ENCODE measurements at regions not wholly inside any gene's neighbourhood (a gene's known extent, or its start where the extent isn't known, plus 50 kb on each side); places are given as distances from the start of the nearest gene placed in this dataset.

- FAIRE-seq, result no peak
Observed at GRCh38 chr10:4094751-4095150, 309.7 kb upstream of the KLF6 start.

- FAIRE-seq, result no peak
Observed at GRCh38 chr10:4093438-4093837, 308.4 kb upstream of the KLF6 start.

GRCh38 chr10:4088354-4089066 is 303.5 kb upstream of the KLF6 start:
- FAIRE-seq, result no peak

DNA sequence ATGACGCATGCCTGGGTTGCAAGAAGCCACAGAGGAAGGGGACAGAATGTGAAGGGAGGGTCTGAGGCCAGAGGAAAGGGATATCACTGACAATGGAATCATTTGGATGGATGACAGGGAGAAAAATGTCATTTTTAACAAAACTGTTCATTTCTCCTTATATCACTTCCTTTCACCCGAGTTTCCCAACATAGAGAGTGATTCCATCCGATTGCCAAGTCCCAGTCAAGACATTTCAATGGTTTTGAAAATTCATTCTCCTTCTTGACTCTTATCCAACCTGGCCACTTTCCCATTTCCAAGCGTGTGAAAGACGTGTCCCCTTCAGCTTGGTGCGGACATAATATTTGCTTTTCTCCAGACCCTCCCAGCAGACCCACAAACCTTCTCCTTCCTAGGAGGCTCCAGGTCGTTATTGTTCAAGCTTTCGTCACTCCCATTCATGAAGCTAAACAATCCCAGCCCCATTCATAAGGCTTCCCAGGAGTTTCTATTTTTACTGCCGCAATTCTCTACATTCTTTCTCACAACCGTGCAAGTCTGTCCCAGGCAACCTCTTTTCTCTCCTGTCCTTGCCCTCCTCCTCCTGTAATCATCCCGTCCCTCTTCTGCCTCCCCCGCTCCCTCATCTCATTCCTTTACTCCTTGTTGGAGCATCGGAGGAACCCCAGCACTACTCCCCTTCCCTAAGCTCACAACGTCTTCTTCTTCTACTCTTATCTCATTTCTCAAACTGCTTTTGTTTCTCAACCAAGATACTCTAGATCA is 301.3 kb upstream of the KLF6 start:
- no peak for FAIRE-seq

DNA sequence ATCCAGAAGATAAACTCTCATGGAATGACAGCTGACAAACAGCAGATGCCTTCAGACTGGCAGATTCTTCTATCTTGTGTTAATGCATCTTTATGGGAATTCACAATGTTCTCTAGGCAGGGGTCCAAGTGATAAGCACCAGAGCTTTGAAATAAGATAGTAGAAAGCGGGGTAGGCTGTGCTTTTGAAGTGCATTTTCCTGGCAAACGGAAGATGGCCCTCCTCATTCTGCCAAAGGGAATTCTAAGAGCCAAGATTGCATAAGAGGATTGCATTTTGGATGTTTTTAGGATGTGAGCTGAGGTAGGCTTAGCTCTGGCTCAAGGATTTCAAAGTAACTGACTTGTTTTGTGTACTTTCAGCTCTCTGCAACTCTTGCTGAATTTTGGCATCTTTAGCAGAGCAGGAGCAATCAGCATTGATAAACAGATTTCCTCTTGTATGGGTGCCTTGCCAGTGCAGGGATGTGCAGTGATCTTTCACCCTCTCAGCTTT is 298.5 kb upstream of the KLF6 start:
- no peak for FAIRE-seq

DNA sequence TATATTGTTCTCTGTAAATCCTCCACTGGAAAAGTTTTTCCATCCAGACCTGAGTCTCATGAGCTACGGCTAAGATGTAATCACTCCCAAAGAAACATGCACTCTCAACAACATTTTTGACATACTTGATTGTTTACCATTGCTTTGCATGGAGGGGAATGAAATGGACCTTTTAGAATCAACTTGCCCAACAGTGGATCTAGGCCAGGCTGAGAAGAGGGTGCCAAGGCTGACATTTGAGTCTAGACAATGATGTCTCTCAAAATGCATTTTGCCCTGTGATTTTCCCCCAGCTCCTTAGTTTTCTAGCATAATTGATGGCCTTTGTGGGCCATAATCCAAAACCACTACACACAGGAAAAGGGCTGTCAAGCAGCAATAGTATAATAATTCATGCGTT is 297.9 kb upstream of the KLF6 start:
- FAIRE-seq, result no peak

DNA sequence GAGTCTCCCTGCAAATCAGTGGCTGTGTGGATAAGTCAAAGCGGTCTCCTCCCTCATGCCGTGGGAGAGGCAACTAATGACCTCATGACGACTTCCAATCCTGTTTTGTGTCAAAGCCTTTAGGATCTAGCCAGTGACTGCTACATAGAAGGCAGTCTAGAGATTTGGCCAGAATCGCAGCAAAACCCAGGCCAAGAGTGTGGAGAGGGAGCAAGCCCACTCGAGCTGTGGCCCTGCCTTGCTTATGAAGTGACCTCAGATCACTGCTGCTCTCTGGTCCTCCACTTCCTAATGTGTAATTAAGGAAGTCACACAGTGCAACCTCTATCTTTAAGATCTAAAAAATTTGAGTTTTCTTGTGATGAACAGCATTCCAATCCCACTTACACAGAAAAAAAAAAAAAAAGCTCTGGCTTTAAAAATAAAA is 296.7 kb upstream of the KLF6 start:
- no peak for FAIRE-seq

DNA sequence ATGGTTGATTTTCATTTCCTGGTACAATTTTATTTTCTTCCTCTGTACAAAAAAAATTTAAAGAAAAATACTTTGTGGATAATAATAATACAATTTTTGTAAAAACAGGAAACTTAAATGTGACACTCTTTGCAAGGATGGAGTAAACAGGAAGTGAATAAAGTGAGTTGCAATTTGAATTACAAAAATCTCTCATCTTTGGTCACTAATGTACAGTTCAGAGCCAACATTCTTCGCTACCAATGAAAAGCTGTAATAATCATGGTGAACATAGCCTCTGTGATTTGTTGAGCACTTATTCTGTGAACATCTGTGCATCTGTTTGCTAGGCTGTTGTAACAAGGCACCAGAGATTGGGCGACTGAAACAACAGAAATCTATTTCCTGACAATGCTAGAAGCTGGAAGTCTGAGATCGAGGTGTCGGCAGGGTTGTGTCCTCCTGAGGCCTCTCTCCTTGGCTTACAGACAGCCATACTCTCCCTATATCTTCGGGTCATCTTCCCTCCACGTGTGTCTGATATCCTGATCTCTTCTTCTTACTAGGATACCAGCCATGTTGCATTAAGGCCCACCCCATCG is 295.3 kb upstream of the KLF6 start:
- FAIRE-seq, result no peak

DNA sequence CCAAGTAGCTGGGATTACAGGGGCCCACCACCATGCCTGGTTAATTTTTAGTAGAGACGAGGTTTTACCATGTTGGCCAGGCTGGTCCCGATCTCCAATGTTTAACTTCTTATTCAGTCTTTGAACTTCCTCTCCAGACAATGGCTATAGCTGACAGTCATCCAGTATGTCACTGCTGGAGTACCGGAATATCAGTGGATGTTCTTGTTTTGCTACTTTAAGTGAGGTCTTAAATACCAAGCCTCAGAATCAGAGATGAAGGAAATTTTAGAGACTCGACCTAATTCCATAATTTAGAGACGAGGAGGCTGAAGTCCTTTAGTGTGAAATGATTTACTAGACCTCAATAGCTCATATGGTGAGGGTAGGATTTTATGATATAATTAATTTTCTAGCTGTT is 294.8 kb upstream of the KLF6 start:
- no peak for FAIRE-seq

DNA sequence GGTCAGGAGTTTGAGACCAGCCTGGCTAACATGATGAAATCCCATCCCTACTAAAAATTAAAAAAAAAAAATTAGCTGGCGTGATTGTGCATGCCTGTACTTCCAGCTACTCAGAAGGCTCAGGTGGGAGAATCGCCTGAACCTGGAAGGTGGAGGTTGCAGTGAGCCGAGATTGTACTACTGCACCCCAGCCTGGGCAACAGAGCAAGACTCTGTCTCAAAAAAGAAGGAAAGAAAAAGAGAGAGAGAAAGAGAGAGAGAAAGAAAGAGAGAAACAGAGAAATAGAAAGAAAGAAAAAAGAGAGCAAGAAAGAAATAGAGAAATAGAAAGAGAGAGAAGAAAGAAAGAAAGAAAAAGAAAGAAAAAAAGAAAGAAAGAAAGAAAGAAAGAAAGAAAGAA is 292.8 kb upstream of the KLF6 start:
- no peak for FAIRE-seq

GRCh38 chr10:4076983-4077382 is 292.0 kb upstream of the KLF6 start:
- no peak for FAIRE-seq

DNA sequence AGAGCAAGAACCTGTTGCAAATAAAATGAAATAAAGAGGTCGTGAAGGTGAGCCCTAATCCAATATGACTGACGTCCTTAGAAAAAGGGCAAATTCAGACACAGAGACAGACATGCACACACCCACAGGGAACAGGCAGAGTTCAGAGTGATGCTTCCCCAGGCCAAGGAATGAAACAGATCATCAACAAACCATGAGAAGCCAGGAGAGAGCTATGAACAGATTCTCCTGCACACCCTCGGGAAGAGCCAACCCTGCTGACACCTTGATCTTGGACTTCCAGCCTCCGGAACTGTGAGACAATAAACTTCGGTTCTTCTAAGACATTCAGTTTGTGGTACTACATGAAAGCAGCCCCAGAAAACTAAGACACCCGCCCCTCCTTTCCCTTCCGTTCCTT is 290.4 kb upstream of the KLF6 start:
- no peak for FAIRE-seq

DNA sequence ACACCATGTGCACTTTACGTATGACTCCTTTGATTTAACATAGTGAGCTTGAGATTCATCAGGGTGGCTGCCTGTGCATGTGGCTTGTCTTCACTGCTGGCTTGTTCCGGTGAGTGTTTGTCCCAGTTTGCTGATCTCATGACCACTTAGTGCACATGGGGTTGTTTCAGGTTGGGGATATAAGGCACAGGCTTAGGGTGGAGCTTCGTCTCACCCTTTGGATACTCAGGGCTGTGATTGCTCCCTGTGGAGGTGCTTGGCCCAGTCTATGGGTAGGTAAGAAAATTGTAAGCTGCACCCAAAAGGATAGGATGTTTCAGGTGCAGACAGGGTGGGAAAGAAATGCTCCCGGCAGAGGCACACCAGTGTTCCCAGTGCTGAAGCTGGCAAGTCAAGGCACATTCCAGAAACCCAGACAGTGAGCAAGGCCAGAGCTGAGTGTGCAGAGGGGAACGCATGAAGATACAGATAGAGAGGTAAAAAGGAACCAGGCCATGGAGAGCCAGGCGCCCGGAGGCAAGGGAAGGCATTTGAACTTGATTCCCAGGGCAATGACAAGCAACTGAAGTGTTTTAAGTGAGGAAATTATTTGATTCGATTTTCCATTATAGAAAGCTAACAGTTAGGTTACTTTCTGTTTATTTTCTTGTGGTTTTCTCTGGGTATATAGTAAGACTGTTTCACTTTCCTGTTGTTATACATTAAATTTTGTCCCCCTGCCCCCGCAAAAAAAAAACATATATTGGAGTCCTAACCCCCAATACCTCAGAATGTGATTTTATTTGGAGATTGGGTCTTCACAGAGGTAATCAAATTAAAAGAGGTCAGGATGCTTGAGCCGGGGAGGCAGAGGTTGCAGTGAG is 289.8 kb upstream of the KLF6 start:
- FAIRE-seq, result no peak

- FAIRE-seq, result no peak
Observed at GRCh38 chr10:4073912-4074311, 288.9 kb upstream of the KLF6 start.

GRCh38 chr10:4070921-4071660 is 286.1 kb upstream of the KLF6 start:
- FAIRE-seq, result no peak

GRCh38 chr10:4070184-4070583 is 285.2 kb upstream of the KLF6 start:
- FAIRE-seq, result no peak

GRCh38 chr10:4069491-4069890 is 284.5 kb upstream of the KLF6 start:
- FAIRE-seq, result no peak

DNA sequence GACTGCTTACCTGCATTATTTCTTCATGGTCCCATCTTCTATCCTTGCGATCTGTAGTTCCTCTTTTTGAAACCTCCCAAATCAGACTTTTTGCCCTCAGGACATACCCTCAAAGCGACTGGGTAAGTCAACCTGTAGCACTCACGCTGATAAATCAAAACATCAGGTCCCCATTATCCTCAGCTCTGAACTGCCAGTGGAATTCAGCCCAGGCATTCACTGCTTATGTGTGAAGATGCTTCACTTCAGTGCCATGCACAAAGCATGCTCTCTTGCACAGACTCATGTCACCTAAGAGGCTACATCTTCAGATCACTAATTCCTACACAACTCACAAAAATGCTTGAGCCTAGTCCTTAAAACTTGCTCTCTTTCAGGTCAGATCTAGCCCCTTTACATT is 283.6 kb upstream of the KLF6 start:
- no peak for FAIRE-seq

GRCh38 chr10:4067931-4068561 is 283.0 kb upstream of the KLF6 start:
- no peak for FAIRE-seq

DNA sequence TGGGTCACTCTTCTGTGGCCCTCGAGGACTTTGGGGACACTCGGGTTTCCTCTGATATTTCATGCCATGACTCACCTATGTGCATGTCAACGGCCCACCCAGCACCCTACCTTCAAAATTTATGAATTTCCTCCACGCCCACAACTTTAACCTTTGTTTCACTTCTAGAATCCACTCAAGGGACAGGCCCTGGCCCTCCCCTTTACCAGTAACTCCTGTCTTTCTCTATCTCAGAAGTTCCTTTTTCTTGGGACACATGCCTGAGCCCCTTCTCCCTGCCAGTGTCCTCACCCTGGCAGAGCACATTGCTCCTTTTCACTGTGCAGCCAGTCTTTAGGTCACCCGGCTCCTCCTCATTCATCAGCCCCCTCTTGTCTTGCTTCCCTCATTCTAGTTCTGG is 282.5 kb upstream of the KLF6 start:
- FAIRE-seq, result no peak

- no peak for FAIRE-seq
Observed at GRCh38 chr10:4066581-4067390, 281.8 kb upstream of the KLF6 start.
